MG63 (cell line): ENCODE measurements at regions not wholly inside any gene's neighbourhood (a gene's known extent, or its start where the extent isn't known, plus 50 kb on each side); places are given as distances from the start of the nearest gene placed in this dataset.
"Not testable (repeated sequence)": the region's sequence is repeated elsewhere in the genome, so short reads cannot be mapped to it uniquely, and the experiment has no call there.

Experiments
- DNase-seq: peaks from one replicate; pipeline ENCODE4 v3.0.0-alpha.2; 2020
- H3K27me3 ChIP-seq: fragments of 250-450 bp; sonication (Bioruptor Pico); 2 replicates; pipeline ENCODE4 v1.5.1; 2020; ENCODE audit warnings: mild to moderate bottlenecking, moderate library complexity
- H3K36me3 ChIP-seq: fragments of 250-450 bp; sonication (Bioruptor Pico); 2 replicates; pipeline ENCODE4 v1.5.1; 2020; ENCODE audit warnings: mild to moderate bottlenecking, moderate library complexity
- H3K4me3 ChIP-seq: fragments of 250-450 bp; sonication (Bioruptor Pico); 2 replicates; pipeline ENCODE4 v1.5.1; 2020; ENCODE audit warnings: mild to moderate bottlenecking, moderate library complexity
- H3K9me3 ChIP-seq: fragments of 250-450 bp; sonication (Bioruptor Pico); 2 replicates; pipeline ENCODE4 v1.5.1; 2020; ENCODE audit warnings: mild to moderate bottlenecking, moderate library complexity

DNA sequence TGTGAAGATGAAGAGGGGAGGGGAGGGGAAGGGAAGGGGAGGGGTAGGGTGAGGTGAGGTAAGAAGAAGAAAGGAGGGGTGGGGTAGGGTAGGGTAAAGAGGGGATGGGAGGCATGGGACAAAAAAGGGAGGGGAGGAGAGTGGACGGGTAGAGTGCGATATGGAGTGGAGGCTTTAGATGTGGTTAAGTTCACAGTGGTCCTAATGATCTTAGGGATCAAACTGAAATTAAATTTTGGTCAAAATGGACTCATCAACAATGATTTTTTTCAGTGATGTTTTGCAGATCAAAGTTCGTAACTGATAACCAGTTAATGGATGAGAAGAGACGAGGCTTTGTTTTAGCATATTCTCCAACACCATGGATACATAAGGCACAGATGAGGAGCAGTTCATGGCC lies 513.9 kb upstream of the ACVR2A start:
- Histone ChIP-seq H3K9me3 (no peaks in the 10 kb centered on the region), H3K36me3 (no peaks in the 10 kb centered on the region), H3K27me3 (no peaks in the 10 kb centered on the region), H3K4me3 (no peak overlapping the region)
- no peak for DNase-seq

DNA sequence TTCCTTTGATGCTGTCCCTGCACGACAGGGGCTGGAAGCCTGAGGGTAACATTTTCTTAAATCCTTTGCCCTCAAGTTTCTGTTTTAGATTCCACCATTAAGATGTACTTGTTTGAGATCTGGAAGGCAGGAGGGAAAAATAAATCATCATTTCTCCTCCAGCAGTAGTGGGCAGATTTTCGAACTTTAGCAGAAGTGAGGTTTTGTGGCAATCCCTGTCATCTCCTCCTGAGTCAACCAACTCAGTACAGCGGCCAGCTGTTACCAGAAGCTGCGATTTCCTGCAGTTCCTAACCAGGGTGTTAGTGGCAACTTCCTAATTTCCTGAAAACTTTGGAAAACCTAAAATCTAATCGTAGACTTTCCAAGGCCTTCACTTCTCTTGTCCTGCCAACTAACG lies 517.2 kb upstream of the ACVR2A start:
- Histone ChIP-seq H3K9me3 (no peaks in the 10 kb centered on the region), H3K27me3 (no peaks in the 10 kb centered on the region), H3K4me3 (no peak overlapping the region), H3K36me3 (no peaks in the 10 kb centered on the region)
- DNase-seq: peak; percentile 36

DNA sequence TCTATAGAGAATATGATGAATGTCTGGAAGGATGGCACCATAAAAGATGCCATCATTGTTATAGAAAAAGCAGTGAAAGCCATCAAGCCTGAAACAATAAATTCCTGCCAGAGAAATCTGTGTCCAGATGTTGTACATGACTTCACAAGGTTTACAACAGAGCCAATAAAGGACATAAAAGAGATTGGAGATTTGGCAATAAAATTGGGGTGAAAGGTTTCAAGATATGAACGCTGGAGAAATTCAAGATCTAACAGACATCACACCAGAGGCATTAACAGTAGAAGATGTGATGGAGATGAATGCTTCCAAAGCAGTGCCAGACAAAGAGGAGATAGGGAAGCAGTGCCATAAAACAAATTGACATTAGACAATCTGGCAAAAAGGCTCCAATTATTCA lies 518.8 kb upstream of the ACVR2A start:
- Histone ChIP-seq H3K9me3 (no peaks in the 10 kb centered on the region), H3K36me3 (no peaks in the 10 kb centered on the region), H3K4me3 (no peak overlapping the region), H3K27me3 (no peaks in the 10 kb centered on the region)
- no peak for DNase-seq

DNA sequence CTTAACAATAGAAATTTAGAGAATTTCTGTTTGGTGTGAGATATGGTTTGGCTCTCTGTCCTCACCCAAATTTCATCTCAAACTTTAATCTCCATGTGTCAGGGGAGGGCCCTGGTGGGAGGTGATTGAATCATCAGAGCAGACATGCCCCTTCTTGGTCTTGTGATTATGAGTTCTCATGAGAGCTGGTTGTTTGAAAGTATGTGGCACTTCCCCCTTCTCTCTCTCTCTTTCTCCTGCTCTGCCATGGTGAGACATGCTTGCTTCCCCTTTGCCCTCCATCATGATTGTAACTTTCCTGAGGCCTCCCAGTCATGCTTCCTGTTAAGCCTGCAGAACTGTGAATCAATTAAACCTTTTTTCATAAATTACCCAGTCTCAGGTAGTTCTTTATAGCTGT lies 524.7 kb upstream of the ACVR2A start:
- H3K36me3 ChIP-seq: no peaks in the 10 kb centered on the region
- no peaks in the 10 kb centered on the region for H3K27me3 ChIP-seq
- no peaks in the 10 kb centered on the region; the same call in 1 of the 2 replicates for H3K9me3 ChIP-seq
- DNase-seq: no peak
- H3K4me3 ChIP-seq: no peak overlapping the region

DNA sequence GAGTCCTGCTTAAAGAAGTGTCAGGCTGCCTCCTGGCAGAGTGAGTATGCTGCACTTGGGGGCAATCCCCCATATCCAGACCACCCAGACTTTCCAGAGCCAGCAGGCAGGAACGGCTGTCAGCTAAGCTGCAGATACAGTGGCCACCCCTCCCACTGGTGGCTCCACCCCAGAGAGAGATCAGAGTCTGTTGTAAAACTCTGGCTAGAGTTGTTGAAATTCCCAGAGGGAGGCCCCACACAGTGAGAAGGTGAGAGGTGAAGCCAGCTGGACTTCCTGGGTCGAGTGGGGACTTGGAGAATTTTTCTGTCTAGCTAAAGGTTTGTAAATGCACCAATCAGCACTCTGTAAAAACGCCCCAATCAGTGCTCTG lies 533.8 kb upstream of the ACVR2A start:
- no peaks in the 10 kb centered on the region for H3K36me3 ChIP-seq
- H3K4me3 ChIP-seq: no peak overlapping the region
- no peak for DNase-seq
- no peaks in the 10 kb centered on the region for H3K27me3 ChIP-seq
- H3K9me3 ChIP-seq: no peaks in the 10 kb centered on the region

DNA sequence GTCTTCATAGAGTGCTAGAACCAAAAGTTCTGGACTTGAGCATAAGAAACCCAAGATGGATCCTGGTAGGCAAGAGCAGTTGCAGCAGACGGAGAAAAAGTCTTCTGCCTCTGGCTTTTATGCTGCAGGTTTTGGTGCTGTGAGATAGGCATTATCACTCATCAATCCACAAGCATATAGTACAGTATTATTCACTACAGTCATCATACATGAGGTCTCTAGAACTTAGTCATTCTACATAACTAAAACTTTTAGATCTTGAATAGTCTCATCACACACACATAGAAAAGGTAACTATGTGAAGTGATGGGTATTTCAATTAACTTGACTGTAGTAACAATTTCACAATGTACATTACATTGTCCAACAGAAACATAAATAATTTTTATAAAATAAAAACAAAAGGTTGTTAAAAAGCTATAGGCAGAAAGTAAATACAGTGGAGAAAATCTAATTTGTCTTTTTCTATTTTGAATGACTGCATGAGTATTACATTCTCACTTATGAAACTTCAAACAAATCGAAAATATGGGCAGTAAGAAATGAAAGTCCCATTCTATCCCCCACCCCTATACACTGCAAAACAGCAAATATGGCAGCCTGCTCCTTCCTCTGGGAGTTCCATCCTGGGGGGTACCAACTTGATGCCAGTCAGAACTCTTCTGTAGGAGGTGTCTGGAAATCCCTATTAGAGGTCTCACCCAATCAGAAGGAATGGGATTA lies 534.3 kb upstream of the ACVR2A start:
- no peaks in the 10 kb centered on the region for H3K36me3 ChIP-seq
- no peak for DNase-seq
- H3K27me3 ChIP-seq: no peaks in the 10 kb centered on the region
- H3K9me3 ChIP-seq: no peaks in the 10 kb centered on the region
- H3K4me3 ChIP-seq: no peak overlapping the region

DNA sequence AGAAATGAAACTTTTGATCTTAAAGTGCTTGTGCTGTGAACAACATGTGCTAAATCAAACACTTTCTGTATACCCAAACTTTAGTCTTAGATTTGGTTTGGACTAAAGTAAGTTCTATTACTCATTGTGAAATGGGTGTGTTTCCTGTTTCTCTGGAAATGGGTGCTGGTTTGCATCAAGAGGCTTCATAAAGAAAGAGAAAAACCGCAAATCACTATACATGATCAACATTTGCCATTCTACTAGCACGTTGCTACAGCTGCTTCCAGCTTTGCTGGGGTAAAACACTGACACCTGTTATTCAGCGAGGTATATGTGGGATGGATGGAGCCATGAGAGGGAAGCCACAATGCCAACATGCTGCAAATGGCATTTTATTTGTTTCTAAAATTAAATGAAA lies 547.0 kb upstream of the ACVR2A start:
- H3K4me3 ChIP-seq: no peak overlapping the region
- H3K36me3 ChIP-seq: no peaks in the 10 kb centered on the region
- no peak for DNase-seq
- H3K27me3 ChIP-seq: no peaks in the 10 kb centered on the region
- H3K9me3 ChIP-seq: no peaks in the 10 kb centered on the region

DNA sequence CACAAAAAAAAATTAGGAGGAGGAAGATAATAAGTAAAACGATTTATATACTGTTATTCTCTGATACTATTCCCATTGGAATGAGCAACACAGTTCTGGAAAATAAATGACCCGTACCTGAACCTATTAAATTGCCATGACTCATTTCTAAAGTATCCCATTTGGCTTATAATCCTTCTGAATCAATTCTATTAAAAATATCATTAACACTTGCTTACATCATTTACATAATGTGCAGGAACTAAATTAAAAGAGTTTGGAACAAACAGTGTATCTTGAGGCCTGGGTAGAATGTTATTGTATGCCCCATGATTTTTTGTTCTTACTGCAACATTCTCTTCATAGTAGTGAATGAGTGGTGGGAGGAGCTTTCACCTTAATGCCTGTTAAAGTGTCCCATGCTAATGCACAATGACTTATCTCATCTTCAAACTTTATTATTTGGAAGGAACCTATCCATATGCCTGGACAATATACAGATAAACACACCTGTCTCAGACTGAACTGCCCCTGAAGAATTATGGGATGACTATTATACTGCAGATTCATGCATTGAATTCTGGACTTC lies 549.9 kb upstream of the ACVR2A start:
- H3K27me3 ChIP-seq: no peaks in the 10 kb centered on the region
- no peak for DNase-seq
- no peaks in the 10 kb centered on the region for H3K9me3 ChIP-seq
- no peak overlapping the region for H3K4me3 ChIP-seq
- no peaks in the 10 kb centered on the region for H3K36me3 ChIP-seq

DNA sequence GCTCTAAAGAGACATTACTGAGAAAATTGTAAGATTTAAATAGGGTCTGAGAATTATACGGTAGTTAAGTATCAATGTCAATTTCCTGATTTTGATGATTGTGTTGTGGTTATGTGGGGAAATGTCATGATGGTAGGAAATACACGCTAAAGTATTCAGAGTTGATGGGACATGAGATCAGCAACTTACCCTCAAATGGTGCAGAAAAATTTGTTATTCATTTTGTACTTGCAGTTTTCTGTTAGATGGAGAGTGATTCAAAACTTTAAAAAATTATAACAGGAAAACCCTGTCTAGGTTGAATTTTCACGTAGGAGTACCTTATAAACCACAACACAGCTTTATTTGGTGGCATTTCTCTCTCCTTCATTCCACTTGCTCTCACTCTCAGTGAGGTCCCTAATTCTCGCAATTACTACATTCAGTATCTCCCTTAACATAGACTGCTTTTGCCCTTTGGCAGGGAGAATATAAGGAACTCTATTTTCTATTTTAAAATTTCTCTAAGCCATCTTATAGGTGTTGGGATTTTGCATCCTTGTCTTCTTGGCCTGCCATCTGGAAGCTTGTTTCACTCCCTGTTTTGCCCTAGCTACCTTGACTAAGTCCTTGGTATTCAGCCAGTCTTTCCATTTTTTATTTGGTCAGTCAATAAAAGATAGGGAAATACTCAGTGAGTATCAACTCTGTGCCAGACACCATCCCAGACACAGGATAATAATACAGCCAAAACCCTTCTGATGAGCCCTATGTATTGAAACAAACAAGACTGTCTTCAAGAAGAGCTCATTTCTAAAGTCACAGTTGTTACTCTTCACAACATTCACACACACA lies 550.6 kb upstream of the ACVR2A start:
- Histone ChIP-seq H3K9me3 (no peaks in the 10 kb centered on the region), H3K27me3 (no peaks in the 10 kb centered on the region), H3K4me3 (no peak overlapping the region), H3K36me3 (no peaks in the 10 kb centered on the region)
- DNase-seq: no peak

DNA sequence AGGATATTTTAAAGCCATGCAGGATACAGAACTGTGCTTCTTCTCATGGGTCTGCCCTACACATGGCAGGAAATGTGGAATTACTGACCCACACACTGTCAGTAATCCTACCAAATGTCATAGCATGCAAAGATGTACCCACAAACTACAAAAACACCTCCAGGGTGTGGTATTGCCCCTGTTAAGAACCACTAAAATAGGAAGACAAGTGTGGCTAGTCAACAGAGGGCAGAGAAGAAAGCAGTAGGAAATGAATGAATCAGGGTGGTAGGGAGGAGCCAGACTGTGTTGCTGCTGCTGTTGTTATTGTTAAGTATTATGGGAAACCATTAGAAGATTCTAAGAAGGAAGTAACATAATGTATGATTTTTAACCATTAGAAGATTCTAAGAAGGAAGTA lies 556.7 kb upstream of the ACVR2A start:
- no peak for DNase-seq
- H3K36me3 ChIP-seq: no peaks in the 10 kb centered on the region
- H3K27me3 ChIP-seq: no peaks in the 10 kb centered on the region
- no peaks in the 10 kb centered on the region for H3K9me3 ChIP-seq
- no peak overlapping the region for H3K4me3 ChIP-seq

DNA sequence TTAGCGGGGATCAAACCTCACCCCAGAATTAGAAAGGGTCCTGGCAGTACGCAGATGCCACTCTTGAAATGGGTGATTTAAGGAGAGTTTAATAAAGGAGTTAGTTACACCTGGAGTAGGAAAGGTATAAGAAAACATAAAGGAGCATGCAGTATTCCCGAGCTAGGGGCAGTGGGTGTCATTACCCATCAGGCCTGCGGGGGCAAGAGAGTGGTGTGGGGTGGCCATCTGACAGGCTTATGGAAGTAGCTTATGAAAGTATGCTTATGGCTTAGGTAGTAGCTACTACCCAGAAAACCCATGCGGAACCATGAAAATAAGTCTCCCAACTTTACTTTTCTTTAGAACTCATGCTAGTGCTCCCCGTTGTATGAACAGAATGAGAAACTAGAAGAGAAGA lies 568.9 kb upstream of the ACVR2A start:
- no peak overlapping the region for H3K4me3 ChIP-seq
- H3K9me3 ChIP-seq: no peaks in the 10 kb centered on the region
- DNase-seq: peak; percentile 1
- H3K27me3 ChIP-seq: no peaks in the 10 kb centered on the region
- H3K36me3 ChIP-seq: no peaks in the 10 kb centered on the region

DNA sequence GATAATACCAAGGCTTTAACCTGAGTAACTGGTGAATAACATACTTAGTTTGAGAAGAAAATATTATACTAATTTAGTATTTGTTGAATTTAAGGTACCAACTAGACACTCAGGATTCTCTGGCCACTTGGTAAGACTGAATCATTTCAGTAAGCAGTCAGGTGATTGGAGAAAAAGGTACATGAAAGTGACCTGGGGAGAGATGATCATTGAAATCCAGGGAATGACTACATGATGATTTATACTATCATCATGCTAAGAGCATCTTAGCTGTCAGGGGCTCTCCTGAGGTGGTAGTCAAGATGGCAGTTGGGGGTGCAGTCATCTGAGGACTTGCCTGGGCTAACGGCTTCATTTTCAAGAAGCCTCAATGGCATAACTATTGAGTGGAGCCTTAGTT lies 571.2 kb upstream of the ACVR2A start:
- no peaks in the 10 kb centered on the region for H3K27me3 ChIP-seq
- DNase-seq: no peak

DNA sequence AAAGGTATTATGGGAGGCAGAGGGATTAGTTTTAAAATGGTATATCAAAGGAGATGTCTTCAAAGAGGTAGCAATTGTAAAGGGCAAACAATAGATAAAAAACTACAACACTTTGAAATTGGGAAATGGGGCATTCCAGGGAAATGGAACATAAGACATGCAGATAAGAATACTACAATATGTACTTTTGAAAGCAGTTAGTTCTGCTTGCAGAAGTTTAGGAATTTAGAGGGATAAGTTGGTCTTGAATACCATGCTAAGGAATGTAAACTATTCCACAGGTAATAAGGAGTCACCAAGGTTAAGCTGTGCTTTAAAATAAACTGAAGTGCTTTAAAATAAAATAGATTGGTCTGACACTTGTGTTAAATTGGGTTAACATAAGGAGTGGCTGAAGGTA lies 571.7 kb upstream of the ACVR2A start:
- H3K27me3 ChIP-seq: no peaks in the 10 kb centered on the region
- no peaks in the 10 kb centered on the region for H3K36me3 ChIP-seq
- peaks cover 12% of the 10 kb centered on the region for H3K9me3 ChIP-seq
- no peak for DNase-seq
- H3K4me3 ChIP-seq: no peak overlapping the region

More for the DNA sequence above, 571.2 kb upstream of the ACVR2A start:
- H3K9me3 ChIP-seq: peaks cover 11% of the 10 kb centered on the region
- H3K4me3 ChIP-seq: no peak overlapping the region
- H3K36me3 ChIP-seq: no peaks in the 10 kb centered on the region

DNA sequence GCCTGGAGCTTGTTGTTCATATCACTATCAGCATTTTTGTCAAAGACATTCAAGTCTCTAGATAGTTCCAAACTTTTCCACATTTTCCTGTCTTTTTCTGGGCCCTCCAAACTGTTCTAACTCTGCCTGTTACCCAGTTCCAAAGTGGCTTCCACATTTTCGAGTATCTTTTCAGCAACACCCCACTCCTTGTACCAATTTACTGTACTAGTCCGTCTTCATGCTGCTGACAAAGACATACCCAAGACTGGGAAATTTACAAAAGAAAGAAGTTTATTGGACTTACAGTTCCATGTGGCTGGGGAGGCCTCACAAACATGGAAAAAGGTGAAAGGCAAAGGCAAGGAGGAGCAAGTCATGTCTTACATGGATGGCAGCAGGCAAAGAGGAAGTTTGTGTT lies 575.2 kb upstream of the ACVR2A start:
- not testable (repeated sequence) for DNase-seq, H3K27me3 ChIP-seq, H3K4me3 ChIP-seq, H3K36me3 ChIP-seq
- H3K9me3 ChIP-seq: peaks cover 12% of the 10 kb centered on the region

DNA sequence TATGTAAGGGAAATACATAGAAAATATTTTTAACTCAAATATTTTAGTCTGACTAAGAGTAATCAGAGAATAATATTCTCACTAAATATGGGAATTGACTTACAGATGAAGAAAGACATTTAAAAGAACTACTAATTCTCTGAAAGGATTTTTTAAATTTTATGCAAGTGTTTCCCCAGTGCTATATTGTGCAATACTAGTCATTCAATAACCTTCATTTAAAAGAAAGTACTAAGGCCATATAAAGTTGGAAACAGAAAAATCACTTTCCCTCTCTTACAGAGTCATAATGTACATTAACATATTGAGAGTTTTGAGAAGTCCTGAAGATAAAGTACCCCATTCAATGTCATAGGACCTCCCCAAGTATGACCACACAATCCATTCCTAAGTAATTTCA lies 584.6 kb upstream of the ACVR2A start:
- no peak for DNase-seq
- Histone ChIP-seq H3K36me3 (no peaks in the 10 kb centered on the region), H3K27me3 (no peaks in the 10 kb centered on the region), H3K9me3 (0 out of 2 replicates have a peak, but pooled peaks cover 3% of the 10 kb centered on the region), H3K4me3 (no peak overlapping the region)

DNA sequence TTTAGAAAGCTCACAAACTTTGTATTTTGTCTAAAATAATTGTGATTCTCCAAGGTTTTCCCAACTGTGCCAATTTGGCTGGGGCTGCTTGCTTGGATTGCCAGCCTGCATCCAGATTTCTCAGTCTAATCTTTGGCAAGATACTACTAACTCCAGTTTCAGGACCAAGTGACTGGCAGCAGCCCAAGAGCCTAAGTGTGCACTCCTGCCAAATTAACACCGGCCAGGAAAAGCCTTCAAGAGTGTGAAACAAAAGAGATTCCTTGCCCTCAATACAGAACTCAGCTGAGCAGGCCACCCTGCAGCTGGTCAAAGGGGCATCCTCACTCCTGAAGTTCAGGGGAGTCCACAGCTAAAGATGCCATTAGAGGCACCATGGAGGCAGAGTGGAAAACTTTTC lies 589.0 kb upstream of the ACVR2A start:
- peak; percentile 39 for DNase-seq
- no peaks in the 10 kb centered on the region for H3K36me3 ChIP-seq

DNA sequence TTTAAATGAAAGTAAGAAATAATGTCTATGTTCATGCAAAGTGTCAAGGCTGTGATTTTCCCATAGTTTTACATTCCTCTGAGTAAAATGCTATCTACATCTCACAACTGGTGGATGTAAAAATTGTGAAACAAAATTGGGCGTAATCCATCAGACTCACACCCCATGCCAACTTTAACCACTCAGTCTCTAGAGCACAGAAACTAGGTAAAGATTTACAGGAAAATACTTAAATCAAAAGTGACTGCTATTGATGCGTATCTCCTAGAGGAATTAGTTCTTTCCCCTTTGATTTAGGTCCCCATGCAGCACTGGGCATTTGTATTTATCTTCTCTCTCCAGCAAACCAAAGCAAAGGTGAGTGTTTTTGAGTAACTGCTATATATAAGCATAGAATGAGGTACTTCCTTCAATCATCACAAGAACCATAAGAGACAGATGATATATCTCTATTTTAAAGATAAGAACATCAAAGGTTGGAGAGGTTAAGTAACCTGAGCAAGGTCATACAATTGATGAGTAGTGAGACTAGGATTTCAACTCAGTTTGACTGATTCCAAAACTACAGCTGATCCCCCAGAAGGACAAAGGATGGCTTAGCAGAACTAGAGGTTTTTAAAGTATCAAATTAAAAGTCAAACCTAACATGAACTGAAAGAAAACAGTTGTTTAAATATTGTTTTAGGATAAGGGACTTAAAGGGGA lies 594.0 kb upstream of the ACVR2A start:
- Histone ChIP-seq H3K4me3 (no peak overlapping the region), H3K27me3 (no peaks in the 10 kb centered on the region; the same call in 1 of the 2 replicates), H3K36me3 (no peaks in the 10 kb centered on the region), H3K9me3 (no peaks in the 10 kb centered on the region)
- DNase-seq: no peak

More for the DNA sequence above, 589.0 kb upstream of the ACVR2A start:
- no peaks in the 10 kb centered on the region for H3K9me3 ChIP-seq
- H3K27me3 ChIP-seq: no peaks in the 10 kb centered on the region; the same call in 1 of the 2 replicates
- H3K4me3 ChIP-seq: no peak overlapping the region
